ENCODE measurements at regions not wholly inside any gene's neighbourhood (a gene's known extent, or its start where the extent isn't known, plus 50 kb on each side); places are given as distances from the start of the nearest gene placed in this dataset.
"Not testable (repeated sequence)": the region's sequence is repeated elsewhere in the genome, so short reads cannot be mapped to it uniquely, and the experiment has no call there.

- not testable (repeated sequence) for H3K27ac ChIP-seq; H3K27me3 ChIP-seq; ATAC-seq (ENCODE audit: low FRiP score in 2 of 2); DNase-seq; H3K4me3 ChIP-seq; H3K4me1 ChIP-seq; H3K36me3 ChIP-seq
- peaks cover 0 to 34% (median 15%) of the 10 kb centered on the region in 4 donors for H3K9me3 ChIP-seq
- WGBS, 2 donors: 94 to 95% methylated on average over 11 to 13 of the region's 19 CpGs
Measured at GRCh38 chr7:56813975-56814374, 318.3 kb downstream of the ZNF479 start.

- H3K4me1 ChIP-seq; ATAC-seq (ENCODE audit: low FRiP score in 2 of 2); H3K36me3 ChIP-seq; H3K27ac ChIP-seq; H3K4me3 ChIP-seq; H3K27me3 ChIP-seq: not testable (repeated sequence)
- peaks cover 0 to 34% (median 15%) of the 10 kb centered on the region in 4 donors for H3K9me3 ChIP-seq
- DNase-seq: peak in 1 of 2 donors; percentile 52
- WGBS, 2 donors: 82 to 90% methylated on average over 11 to 20 of the region's 20 CpGs
Measured at GRCh38 chr7:56811516-56812070, 320.6 kb downstream of the ZNF479 start.

- no peaks in the 10 kb centered on the region for H3K36me3 ChIP-seq
- DNase-seq (peak in 1 of 2 donors; percentile 59), ATAC-seq (ENCODE audit: low FRiP score in 2 of 2) (no peak)
- no peak overlapping the region for H3K27ac ChIP-seq
- no peak overlapping the region for H3K4me3 ChIP-seq
- WGBS, 2 donors: 88 to 95% methylated on average over 11 to 14 of the region's 14 CpGs
- no peaks in the 10 kb centered on the region for H3K4me1 ChIP-seq
- TF ChIP-seq POLR2AphosphoS5 (IDR thresholded peaks at IDR 0.05) (no peak), EP300 (IDR thresholded peaks at IDR 0.05) (no peak), POLR2A (IDR thresholded peaks at IDR 0.05) (no peak), CTCF (IDR thresholded peaks at IDR 0.05) (no peak)
- H3K9me3 ChIP-seq: peaks cover 0 to 34% (median 15%) of the 10 kb centered on the region in 4 donors
- no peaks in the 10 kb centered on the region for H3K27me3 ChIP-seq
Measured at GRCh38 chr7:56811081-56811480, 321.2 kb downstream of the ZNF479 start.

GRCh38 chr7:56810466-56810865, 321.8 kb downstream of the ZNF479 start:
- Histone ChIP-seq H3K4me3 (no peak overlapping the region), H3K27me3 (no peaks in the 10 kb centered on the region), H3K27ac (no peak overlapping the region), H3K9me3 (peaks cover 0 to 34% (median 15%) of the 10 kb centered on the region in 4 donors), H3K4me1 (no peaks in the 10 kb centered on the region), H3K36me3 (no peaks in the 10 kb centered on the region)
- WGBS, 2 donors: 92 to 95% methylated on average over 13 to 15 of the region's 15 CpGs
- DNase-seq (peak in 1 of 2 donors; percentile 65), ATAC-seq (ENCODE audit: low FRiP score in 2 of 2) (no peak)
- no peak for TF ChIP-seq POLR2AphosphoS5 (IDR thresholded peaks at IDR 0.05)
- TF ChIP-seq CTCF (IDR thresholded peaks at IDR 0.05): no peak
- TF ChIP-seq POLR2A (IDR thresholded peaks at IDR 0.05): no peak
- no peak for TF ChIP-seq EP300 (IDR thresholded peaks at IDR 0.05)

- not testable (repeated sequence) for H3K36me3 ChIP-seq; H3K27me3 ChIP-seq; H3K4me3 ChIP-seq; H3K27ac ChIP-seq; ATAC-seq (ENCODE audit: low FRiP score in 2 of 2); H3K4me1 ChIP-seq
- peak in 1 of 2 donors; percentile 72 for DNase-seq
- 91 to 93% methylated on average over 17 to 19 of the region's 19 CpGs for WGBS, 2 donors
- H3K9me3 ChIP-seq: peaks cover 0 to 34% (median 15%) of the 10 kb centered on the region in 4 donors
Measured at GRCh38 chr7:56809734-56810133, 322.5 kb downstream of the ZNF479 start.

- 88 to 93% methylated on average over 12 of the region's 13 CpGs for WGBS, 2 donors
- peaks cover 0 to 23% (median under 1%) of the 10 kb centered on the region in 4 donors for H3K9me3 ChIP-seq
- DNase-seq: peak in 1 of 2 donors; percentile 60
- H3K27me3 ChIP-seq; H3K36me3 ChIP-seq; H3K27ac ChIP-seq; H3K4me3 ChIP-seq; ATAC-seq (ENCODE audit: low FRiP score in 2 of 2); H3K4me1 ChIP-seq: not testable (repeated sequence)
Measured at GRCh38 chr7:56804755-56805064, 327.5 kb downstream of the ZNF479 start.

GRCh38 chr7:56803965-56804754, 328.1 kb downstream of the ZNF479 start:
- H3K27me3 ChIP-seq; H3K4me1 ChIP-seq; ATAC-seq (ENCODE audit: low FRiP score in 2 of 2); H3K36me3 ChIP-seq; H3K27ac ChIP-seq; H3K4me3 ChIP-seq: not testable (repeated sequence)
- H3K9me3 ChIP-seq: peaks cover 0 to 18% (median 0%) of the 10 kb centered on the region in 4 donors
- DNase-seq: peak in 1 of 2 donors; percentile 84
- 91 to 96% methylated on average over 12 to 26 of the region's 30 CpGs for WGBS, 2 donors

GRCh38 chr7:56803336-56803735, 328.9 kb downstream of the ZNF479 start:
- not testable (repeated sequence) for H3K4me1 ChIP-seq, DNase-seq, H3K36me3 ChIP-seq, H3K27ac ChIP-seq, H3K4me3 ChIP-seq, H3K27me3 ChIP-seq
- 83 to 84% methylated on average over 8 of the region's 8 CpGs for WGBS, 2 donors
- H3K9me3 ChIP-seq: peaks cover 0 to 21% (median 0%) of the 10 kb centered on the region in 4 donors
- peak; percentile 39 to 54 for ATAC-seq (ENCODE audit: low FRiP score in 2 of 2)

GRCh38 chr7:56802191-56802590, 330.0 kb downstream of the ZNF479 start:
- H3K27me3 ChIP-seq, H3K27ac ChIP-seq, H3K4me3 ChIP-seq, H3K36me3 ChIP-seq, H3K4me1 ChIP-seq, DNase-seq: not testable (repeated sequence)
- WGBS, 2 donors: no CpG with 5 or more reads among the region's 9 CpGs
- peaks cover 0 to 21% (median 0%) of the 10 kb centered on the region in 4 donors for H3K9me3 ChIP-seq
- peak; percentile 31 to 73 for ATAC-seq (ENCODE audit: low FRiP score in 2 of 2)

- peak; percentile 19 to 64 for ATAC-seq (ENCODE audit: low FRiP score in 2 of 2)
- 63 to 83% methylated on average over 1 of the region's 10 CpGs for WGBS, 2 donors
- not testable (repeated sequence) for H3K36me3 ChIP-seq, H3K27me3 ChIP-seq, H3K4me3 ChIP-seq, H3K27ac ChIP-seq, H3K4me1 ChIP-seq, DNase-seq
- peaks cover 0 to 21% (median 0%) of the 10 kb centered on the region in 4 donors for H3K9me3 ChIP-seq
Measured at GRCh38 chr7:56801774-56802173, 330.5 kb downstream of the ZNF479 start.

Measured in upper lobe of left lung (tissue), 6 donors.